SJSA1 (cell line): ENCODE measurements at regions not wholly inside any gene's neighbourhood (a gene's known extent, or its start where the extent isn't known, plus 50 kb on each side); places are given as distances from the start of the nearest gene placed in this dataset.

Experiments used
- DNase-seq, 2 experiments: peaks; one replicate each; pipeline ENCODE4 v3.0.0-alpha.2; 2015 to 2020; ENCODE audit warnings: low spot score in 2 of 2, low read depth in 1 of 2
- H3K27ac ChIP-seq: fragments of 250-450 bp; sonication (Bioruptor Pico); 2 replicates; pipeline ENCODE4 v1.5.1; 2020; ENCODE audit warnings: mild to moderate bottlenecking, moderate library complexity
- H3K27me3 ChIP-seq: fragments of 250-450 bp; sonication (Bioruptor Pico); replicated peaks from 2 replicates; pipeline ENCODE4 v1.5.1; 2020; ENCODE audit warnings: mild to moderate bottlenecking, moderate library complexity
- H3K36me3 ChIP-seq: fragments of 250-450 bp; sonication (Bioruptor Pico); 2 replicates; pipeline ENCODE4 v1.5.1; 2020; ENCODE audit warnings: mild to moderate bottlenecking
- H3K4me1 ChIP-seq: fragments of 250-450 bp; sonication (Bioruptor Pico); replicated peaks from 2 replicates; pipeline ENCODE4 v1.6.1; 2021; ENCODE audit warnings: mild to moderate bottlenecking
- H3K4me3 ChIP-seq: fragments of 250-450 bp; sonication (Bioruptor Pico); 2 replicates; pipeline ENCODE4 v1.5.1; 2020; ENCODE audit warnings: mild to moderate bottlenecking
- H3K9me3 ChIP-seq: fragments of 250-450 bp; sonication (Bioruptor Pico); replicated peaks from 2 replicates; pipeline ENCODE4 v1.5.1; 2020; ENCODE audit warnings: mild to moderate bottlenecking

DNA sequence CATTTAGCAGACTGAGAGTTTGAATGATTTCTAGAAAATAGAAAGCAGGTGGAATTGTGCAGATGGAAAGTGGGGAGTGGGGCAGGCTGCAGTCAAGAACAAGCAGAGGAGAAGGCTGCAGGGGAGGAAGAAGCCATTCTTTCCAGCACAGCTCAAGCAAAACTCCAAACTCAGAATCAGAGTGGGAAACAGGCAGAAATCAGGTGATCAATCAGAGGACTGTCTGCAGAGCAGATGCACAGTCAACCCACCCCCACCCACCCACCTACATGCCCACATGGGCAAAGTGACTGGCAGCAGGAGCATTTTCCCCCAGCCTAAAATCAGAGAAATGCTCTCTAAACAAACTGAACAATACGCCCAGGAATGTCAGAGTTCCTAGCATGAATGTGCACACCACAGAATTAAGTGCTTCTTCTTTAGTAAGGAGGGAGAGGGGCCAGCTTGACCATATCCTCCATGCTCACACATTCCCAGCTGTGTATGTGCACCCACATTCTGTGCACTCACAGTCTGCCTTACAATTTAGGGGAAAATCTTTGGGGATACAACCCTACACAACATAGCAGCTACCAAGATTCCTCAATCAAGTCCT, 194.1 kb upstream of the PLEKHA5 start:
- Histone ChIP-seq H3K4me1 (no peaks in the 10 kb centered on the region), H3K9me3 (no peaks in the 10 kb centered on the region), H3K27me3 (no peaks in the 10 kb centered on the region), H3K27ac (no peak overlapping the region), H3K36me3 (no peaks in the 10 kb centered on the region), H3K4me3 (no peak overlapping the region)
- DNase-seq = peak in 1 of 2 experiments; percentile 7

DNA sequence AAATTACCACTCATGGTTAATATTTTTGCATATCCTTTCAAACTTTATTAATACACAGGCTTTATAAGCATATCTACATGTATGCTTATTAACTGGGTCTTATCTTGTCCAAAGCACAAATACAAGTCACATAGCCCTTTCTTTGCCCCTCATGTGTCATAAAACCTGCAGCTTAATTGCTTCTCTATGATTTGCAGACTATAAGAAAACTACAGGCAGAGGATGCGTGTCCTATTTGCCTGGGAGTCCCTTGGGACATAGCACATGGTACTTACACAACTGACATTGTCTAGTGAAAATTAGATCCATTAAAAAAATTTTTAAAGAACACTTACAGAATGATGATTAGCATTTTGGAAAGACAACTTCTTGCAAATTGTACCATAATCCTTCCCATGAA, 190.5 kb upstream of the PLEKHA5 start:
- no peak overlapping the region for H3K27ac ChIP-seq
- no peaks in the 10 kb centered on the region for H3K36me3 ChIP-seq
- no peak for DNase-seq
- no peaks in the 10 kb centered on the region for H3K27me3 ChIP-seq
- no peaks in the 10 kb centered on the region for H3K9me3 ChIP-seq
- H3K4me3 ChIP-seq = no peak overlapping the region
- no peaks in the 10 kb centered on the region for H3K4me1 ChIP-seq

DNA sequence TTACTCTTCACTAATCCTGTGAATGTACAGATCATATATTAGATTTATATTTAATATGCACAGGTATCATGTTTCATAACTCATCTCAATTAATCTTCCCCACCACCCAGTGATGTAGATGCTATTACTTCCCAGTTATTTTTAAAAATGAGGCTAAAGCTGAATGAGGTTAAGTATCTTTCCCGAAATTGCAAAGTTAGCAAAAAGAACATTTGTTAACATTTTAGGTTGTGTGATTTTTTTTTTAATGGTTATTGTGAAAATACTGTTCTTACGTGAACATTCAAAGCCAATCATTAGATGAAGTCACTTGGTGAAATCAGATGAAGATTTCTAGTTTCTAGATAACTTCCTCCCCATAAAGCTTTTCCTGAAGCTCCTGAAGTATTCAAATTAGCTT, 186.9 kb upstream of the PLEKHA5 start:
- no peaks in the 10 kb centered on the region for H3K27me3 ChIP-seq
- H3K4me1 ChIP-seq = no peaks in the 10 kb centered on the region
- no peak overlapping the region for H3K4me3 ChIP-seq
- no peak overlapping the region for H3K27ac ChIP-seq
- no peaks in the 10 kb centered on the region for H3K36me3 ChIP-seq
- DNase-seq = no peak
- H3K9me3 ChIP-seq = no peaks in the 10 kb centered on the region

DNA sequence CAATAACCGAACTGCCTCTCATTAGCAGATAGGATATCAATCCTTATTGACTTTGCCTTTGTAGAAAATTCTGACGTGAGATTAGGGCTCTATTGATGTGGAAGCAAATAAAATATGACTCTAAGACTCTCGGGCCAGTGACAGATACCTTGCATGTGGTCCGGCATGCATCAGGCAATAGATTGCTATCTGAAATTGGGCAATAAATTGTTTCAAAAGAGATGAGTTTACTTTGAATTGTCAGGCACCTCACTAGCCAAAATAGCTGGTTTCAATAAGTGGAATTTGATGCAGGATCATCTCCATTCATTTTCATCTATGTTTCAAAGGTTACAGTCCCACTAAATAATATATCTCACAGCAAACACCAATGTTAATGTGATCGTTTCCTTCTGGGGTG, 186.3 kb upstream of the PLEKHA5 start:
- Histone ChIP-seq H3K36me3 (no peaks in the 10 kb centered on the region), H3K4me1 (no peaks in the 10 kb centered on the region), H3K9me3 (no peaks in the 10 kb centered on the region), H3K4me3 (no peak overlapping the region), H3K27ac (no peak overlapping the region), H3K27me3 (no peaks in the 10 kb centered on the region)
- DNase-seq = no peak

DNA sequence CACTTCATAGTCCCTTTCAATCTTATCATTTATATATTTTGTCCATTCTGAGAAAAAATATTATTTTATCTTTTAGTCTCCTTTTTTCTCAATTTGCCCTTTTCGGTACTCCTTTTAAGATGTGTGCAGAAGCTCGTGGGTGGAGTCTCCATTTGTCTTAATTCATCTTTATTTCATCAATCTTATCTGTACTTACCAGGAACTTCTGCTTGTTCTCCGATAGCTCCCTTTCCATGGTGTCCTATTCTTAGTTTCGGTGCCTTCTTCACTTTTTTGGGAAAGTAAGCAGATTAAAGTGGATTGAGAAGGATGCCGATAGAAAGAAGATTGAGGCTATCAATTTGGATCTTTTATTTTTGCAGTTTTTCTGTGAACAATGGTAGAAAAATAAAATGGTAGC, 183.4 kb upstream of the PLEKHA5 start:
- H3K27me3 ChIP-seq = no peaks in the 10 kb centered on the region
- DNase-seq = no peak
- no peaks in the 10 kb centered on the region for H3K36me3 ChIP-seq
- H3K4me3 ChIP-seq = no peak overlapping the region
- no peak overlapping the region for H3K27ac ChIP-seq
- no peaks in the 10 kb centered on the region for H3K9me3 ChIP-seq
- no peaks in the 10 kb centered on the region for H3K4me1 ChIP-seq

DNA sequence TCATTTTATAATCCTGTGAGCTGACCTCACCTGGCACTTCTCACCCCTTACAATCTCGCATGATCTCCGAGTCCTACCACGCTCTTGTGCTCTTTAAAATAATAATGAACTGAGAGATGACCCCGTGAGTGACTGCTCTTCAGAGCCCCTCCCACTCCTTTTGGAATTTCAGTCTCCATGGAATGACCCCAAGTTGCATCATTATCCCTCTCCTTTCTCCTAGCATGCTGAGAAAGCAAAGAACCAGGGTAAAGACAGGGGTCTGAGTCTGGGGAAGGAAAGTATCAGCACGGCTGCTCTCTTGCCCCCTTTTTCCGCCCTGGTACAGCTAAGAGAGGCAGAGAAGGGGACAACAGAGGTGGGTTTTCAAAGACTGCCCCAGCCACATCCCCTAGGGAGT, 178.3 kb upstream of the PLEKHA5 start:
- no peak for DNase-seq
- H3K4me1 ChIP-seq = peaks cover 4% of the 10 kb centered on the region; the same call in 1 of the 2 replicates
- no peaks in the 10 kb centered on the region for H3K27me3 ChIP-seq
- H3K4me3 ChIP-seq = no peak overlapping the region
- H3K9me3 ChIP-seq = no peaks in the 10 kb centered on the region
- H3K27ac ChIP-seq = no peak overlapping the region
- no peaks in the 10 kb centered on the region for H3K36me3 ChIP-seq

DNA sequence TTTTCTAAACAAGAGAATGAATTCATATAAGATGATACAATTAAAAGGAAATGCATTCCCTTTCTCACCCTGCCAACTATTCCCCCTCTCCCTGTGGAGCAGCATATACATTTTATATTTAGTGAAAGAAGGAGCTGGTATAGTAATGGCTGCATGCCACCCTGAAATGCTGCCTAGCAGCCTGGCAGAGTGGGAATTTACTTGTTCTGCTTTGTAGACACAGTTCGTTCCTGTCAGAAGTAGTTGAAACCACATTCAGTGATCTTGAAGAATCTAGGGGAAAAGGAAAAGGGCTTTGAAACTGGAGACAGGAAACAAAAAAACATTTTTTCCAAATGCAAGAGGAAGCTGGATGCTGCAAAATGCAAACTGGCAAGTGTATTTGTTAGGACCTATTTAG, 176.0 kb upstream of the PLEKHA5 start:
- no peak overlapping the region for H3K27ac ChIP-seq
- H3K27me3 ChIP-seq = no peaks in the 10 kb centered on the region
- H3K36me3 ChIP-seq = no peaks in the 10 kb centered on the region
- peaks cover 4% of the 10 kb centered on the region; the same call in 1 of the 2 replicates for H3K4me1 ChIP-seq
- DNase-seq = no peak
- no peak overlapping the region for H3K4me3 ChIP-seq
- no peaks in the 10 kb centered on the region for H3K9me3 ChIP-seq

DNA sequence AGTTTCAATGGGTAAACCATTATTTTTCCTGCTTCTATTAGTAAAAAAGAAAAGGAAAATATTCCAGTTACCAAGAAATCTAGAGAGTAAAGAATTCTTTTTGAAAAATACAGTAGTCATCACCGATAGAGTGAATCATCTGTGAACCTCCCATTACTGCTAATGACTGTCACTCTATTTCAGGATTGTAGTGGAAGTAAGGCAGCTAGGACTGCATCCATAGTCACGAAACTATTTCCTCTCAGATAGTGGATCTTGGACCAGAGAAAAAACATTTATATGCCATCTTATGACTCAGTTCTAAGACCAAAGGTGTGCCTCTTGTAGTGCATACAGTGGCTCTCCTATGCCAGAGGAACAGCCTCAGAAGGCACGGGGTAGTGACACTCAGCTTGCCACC, 173.9 kb upstream of the PLEKHA5 start:
- no peaks in the 10 kb centered on the region for H3K27me3 ChIP-seq
- H3K4me1 ChIP-seq = peaks cover 4% of the 10 kb centered on the region; the same call in 1 of the 2 replicates
- no peaks in the 10 kb centered on the region for H3K9me3 ChIP-seq
- H3K4me3 ChIP-seq = no peak overlapping the region
- no peak overlapping the region for H3K27ac ChIP-seq
- no peak for DNase-seq
- no peaks in the 10 kb centered on the region for H3K36me3 ChIP-seq

DNA sequence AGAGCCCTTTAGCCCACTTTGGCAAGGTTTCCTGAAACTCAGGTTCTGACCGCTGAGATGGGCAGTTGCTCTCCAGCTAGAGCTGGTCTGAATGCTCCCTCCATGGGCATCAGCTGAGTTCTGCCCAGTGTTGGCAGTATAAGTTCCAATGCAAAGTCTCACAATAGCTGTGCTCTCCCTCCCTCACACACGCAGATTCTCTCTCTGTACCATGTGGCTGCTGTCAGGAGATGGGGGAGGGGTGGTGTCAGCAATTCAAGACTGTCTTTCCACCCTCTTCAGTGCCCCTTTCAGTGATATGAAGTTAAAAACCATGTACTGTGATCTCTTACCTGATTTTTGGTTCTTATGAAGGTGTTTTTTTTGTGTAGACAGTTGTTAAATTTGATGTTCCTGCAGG, 164.3 kb upstream of the PLEKHA5 start:
- H3K27ac ChIP-seq = no peak overlapping the region
- DNase-seq = no peak
- no peaks in the 10 kb centered on the region for H3K4me1 ChIP-seq
- no peaks in the 10 kb centered on the region for H3K9me3 ChIP-seq
- no peak overlapping the region for H3K4me3 ChIP-seq
- H3K27me3 ChIP-seq = no peaks in the 10 kb centered on the region
- H3K36me3 ChIP-seq = no peaks in the 10 kb centered on the region

DNA sequence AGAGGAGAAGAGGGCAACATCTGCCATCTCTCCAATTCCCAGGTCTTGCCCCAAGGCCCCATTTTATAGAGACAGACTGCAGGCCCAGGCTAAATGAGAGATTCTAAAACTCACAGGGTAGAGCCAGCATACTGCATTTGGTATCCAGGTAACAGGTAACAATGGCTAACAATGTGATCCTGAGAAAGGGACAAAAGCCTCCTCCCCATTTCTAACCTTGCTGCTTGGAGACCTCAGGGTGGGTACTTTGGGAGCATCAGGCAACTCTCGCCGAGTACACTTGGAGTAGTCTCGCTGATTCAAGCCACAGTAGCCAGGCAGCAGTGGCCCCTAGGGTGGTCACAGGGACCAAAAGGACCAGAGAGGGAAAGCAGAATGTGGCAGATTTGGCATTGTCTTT, 162.6 kb upstream of the PLEKHA5 start:
- no peaks in the 10 kb centered on the region for H3K36me3 ChIP-seq
- no peak for DNase-seq
- no peaks in the 10 kb centered on the region for H3K27me3 ChIP-seq
- H3K27ac ChIP-seq = no peak overlapping the region
- H3K4me3 ChIP-seq = no peak overlapping the region
- H3K9me3 ChIP-seq = no peaks in the 10 kb centered on the region
- no peaks in the 10 kb centered on the region for H3K4me1 ChIP-seq

DNA sequence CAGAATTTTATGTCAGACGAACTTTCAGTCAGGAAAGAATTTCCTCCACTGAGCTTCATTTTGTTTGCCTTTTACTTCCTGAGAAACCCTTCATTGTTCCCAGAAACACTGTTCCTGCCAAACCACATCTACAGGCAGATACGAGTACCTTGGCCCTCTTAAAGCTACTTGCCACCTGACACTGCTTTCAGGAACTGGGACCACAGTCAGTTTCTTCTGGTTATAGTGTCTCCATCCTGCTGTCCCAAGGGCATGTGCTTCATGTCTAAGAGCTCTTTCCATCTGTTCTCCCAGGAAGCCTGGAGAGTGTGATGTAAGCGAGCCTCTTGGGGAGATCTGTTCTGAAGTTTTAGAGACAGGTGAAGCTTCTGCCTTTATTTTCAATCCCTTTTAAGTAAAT, 161.7 kb upstream of the PLEKHA5 start:
- no peaks in the 10 kb centered on the region for H3K9me3 ChIP-seq
- no peaks in the 10 kb centered on the region for H3K36me3 ChIP-seq
- H3K4me3 ChIP-seq = no peak overlapping the region
- DNase-seq = no peak
- no peak overlapping the region for H3K27ac ChIP-seq
- H3K4me1 ChIP-seq = no peaks in the 10 kb centered on the region
- H3K27me3 ChIP-seq = no peaks in the 10 kb centered on the region

DNA sequence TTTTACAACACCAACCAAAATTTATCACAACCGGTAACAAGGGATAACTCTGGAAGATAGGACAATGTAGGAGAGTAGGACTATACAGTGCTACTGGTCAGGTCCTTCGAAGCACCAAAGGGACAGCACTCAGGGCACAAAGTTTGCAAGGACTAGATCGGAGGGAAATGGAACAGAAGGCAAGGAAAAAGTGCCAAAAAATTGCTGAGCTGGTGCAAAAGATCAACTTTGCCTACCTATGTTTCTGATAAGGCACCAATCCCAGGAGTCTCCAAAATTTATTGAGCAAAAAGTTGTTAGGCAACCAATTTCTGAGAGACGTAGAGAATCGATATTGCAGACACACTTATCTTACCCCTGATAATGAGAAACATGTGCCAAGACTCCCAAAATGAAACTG, 160.0 kb upstream of the PLEKHA5 start:
- H3K36me3 ChIP-seq = no peaks in the 10 kb centered on the region
- no peak overlapping the region for H3K27ac ChIP-seq
- H3K4me1 ChIP-seq = no peaks in the 10 kb centered on the region
- no peak for DNase-seq
- no peaks in the 10 kb centered on the region for H3K27me3 ChIP-seq
- no peak overlapping the region for H3K4me3 ChIP-seq
- no peaks in the 10 kb centered on the region for H3K9me3 ChIP-seq

DNA sequence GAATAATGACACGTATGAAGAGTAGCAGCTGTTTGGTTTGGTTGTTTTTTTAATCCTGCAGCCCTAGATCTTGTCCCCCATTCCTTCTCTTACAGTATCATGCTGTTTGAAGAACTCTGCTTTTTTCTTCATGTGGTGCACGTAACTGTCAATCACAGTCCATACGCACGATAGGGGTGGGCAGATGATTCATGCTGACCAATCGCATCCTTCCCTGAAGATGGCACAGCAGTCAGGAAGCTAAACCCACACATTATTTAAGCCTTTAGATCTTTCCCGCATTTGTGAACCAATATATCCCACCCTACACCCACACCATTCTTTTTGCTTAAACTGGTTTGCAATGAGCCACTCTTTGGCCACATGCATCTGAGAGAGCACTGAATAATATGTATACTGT, 158.9 kb upstream of the PLEKHA5 start:
- Histone ChIP-seq H3K4me3 (no peak overlapping the region), H3K36me3 (no peaks in the 10 kb centered on the region), H3K27me3 (no peaks in the 10 kb centered on the region), H3K4me1 (no peaks in the 10 kb centered on the region), H3K9me3 (no peaks in the 10 kb centered on the region), H3K27ac (no peak overlapping the region)
- DNase-seq = no peak

DNA sequence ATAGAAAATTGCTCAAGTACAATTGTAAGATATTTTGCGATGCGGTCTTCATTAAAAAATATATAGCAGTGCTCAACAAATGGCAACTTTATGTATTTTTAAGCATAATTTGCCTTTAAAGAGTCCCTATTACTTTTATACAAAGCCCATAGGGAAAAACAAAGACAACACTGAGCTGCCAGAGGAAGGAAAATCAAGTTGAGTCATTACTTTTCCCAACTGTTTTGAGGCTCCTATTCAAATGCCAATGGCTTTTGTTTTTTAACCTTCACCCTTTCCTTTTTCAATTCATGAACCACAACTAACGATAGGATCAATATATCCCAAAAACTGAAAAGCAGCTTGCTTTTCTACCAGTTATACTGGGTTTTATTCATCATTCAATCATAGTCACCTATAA, 157.6 kb upstream of the PLEKHA5 start:
- H3K27me3 ChIP-seq = no peaks in the 10 kb centered on the region
- no peak overlapping the region for H3K27ac ChIP-seq
- DNase-seq = no peak
- H3K36me3 ChIP-seq = no peaks in the 10 kb centered on the region
- H3K4me1 ChIP-seq = no peaks in the 10 kb centered on the region
- H3K9me3 ChIP-seq = no peaks in the 10 kb centered on the region
- no peak overlapping the region for H3K4me3 ChIP-seq

DNA sequence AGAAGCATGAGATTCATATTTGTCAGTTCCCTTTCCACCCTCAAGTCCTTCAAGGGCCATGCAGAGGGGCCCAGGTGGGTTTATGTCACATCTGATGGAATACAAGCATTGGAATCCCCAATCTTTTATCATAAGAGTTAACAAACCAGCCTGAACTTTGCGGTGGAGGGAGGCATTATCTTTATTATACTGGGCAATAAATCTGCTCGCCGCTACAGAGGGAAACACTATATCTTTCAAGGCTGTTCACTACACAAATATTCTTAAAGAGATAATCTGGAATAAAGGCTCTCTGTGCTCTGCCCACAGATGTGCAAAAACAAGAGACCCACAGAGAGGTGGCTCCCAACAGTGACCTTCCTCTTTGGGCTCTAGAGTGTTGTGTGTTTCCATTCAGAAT, 153.6 kb upstream of the PLEKHA5 start:
- H3K4me1 ChIP-seq = no peaks in the 10 kb centered on the region
- H3K4me3 ChIP-seq = no peak overlapping the region
- H3K27me3 ChIP-seq = no peaks in the 10 kb centered on the region
- no peak overlapping the region for H3K27ac ChIP-seq
- no peak for DNase-seq
- no peaks in the 10 kb centered on the region for H3K9me3 ChIP-seq
- H3K36me3 ChIP-seq = no peaks in the 10 kb centered on the region
